Activated CD4-positive, alpha-beta T cell treated with anti-CD3 and anti-CD28 coated beads for 48 hours (primary cell): ENCODE measurements at regions not wholly inside any gene's neighbourhood (a gene's known extent, or its start where the extent isn't known, plus 50 kb on each side); places are given as distances from the start of the nearest gene placed in this dataset.
"Not testable (repeated sequence)": the region's sequence is repeated elsewhere in the genome, so short reads cannot be mapped to it uniquely, and the experiment has no call there.

ENCODE experiments used
- DNase-seq: peaks from one replicate; pipeline ENCODE4 v3.0.0-alpha.2; 2020

GRCh38 chr1:57530911-57531260 lies 107.0 kb upstream of the DAB1 start:
- DNase-seq = not testable (repeated sequence)

DNA sequence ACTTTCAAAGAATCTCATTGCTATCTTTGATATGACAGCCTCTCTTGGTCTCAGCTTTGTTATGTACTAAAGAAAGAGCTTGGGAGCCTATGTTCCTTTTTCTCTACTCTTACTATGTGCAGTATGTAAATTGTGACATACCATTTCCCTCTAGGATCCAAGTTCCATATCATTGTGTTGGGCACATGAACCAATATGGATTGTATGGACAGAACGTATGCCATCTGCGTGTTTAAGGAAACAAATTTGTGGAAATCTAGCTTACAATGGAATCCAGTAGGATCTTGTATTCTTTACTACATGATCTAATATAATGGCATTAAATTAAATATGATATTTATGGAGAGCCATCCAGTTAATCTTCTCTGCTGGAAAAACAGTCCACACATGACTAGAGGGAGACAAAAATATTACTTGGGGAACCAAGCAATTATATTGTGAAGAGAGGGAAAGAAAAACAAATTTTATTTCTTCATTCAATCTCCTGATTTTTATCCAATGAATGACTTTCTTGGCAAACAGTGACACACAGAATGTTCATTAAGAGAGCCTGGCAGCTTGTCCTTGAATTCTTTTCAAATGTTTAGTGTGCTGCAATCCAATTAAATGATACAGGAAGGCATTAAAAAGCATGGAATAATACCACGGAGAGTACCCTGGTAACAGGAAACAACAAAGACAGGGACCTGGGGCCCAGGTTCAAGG lies 106.5 kb upstream of the DAB1 start:
- no peak for DNase-seq

DNA sequence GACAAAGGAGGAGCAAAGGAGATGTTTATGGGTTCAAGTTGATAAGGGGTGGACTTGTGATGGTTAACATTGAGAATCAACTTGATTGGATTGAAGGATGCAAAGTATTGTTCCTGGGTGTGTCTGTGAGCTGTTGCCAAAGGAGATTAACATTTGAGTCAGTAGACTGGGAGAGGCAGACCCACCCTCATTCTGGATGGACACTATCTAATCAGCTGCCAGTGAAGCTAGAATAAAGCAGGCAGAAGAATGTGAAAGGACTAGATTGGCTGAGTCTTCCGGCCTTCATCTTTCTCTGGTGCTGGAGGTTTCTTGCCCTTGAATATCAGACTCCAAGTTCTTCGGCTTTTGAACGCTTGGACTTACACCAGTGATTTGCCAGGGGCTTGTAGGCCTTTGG lies 98.7 kb upstream of the DAB1 start:
- no peak for DNase-seq

DNA sequence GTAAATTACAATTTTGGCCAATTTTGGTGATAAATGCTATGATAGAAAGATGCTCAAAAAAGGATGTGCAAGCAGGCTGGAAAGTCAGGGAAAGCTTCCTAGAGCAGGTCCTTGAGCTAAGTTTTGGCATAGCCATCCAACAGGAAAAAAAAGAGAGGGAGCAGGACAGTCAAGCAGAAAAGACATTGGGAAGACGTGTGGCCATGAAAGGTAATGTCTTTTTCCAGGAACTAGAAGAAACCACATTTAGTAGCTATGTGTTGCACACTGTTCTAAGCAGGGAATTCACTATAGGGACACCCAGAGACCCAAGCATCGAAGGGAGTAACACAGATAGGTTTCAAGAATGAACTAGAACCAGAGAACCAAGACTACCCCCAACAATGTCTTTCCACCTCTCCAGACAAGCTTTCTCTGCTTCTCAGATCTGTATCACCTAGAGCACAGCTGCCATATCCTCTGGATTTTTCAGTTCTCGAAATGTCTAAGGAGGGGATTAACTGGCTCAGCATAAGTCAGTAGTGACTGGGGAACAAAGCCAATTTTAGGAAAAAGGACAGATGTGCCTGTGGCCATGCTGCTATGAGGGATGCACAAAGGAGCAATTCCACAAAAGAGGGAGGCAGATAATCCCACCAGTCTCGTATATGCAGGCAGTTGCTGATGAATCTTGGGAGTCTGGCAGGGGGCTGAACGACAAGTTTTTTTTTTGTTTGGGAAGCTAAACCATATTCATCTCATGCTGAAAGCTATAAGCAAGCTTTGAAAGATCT lies 97.1 kb upstream of the DAB1 start:
- DNase-seq = no peak

DNA sequence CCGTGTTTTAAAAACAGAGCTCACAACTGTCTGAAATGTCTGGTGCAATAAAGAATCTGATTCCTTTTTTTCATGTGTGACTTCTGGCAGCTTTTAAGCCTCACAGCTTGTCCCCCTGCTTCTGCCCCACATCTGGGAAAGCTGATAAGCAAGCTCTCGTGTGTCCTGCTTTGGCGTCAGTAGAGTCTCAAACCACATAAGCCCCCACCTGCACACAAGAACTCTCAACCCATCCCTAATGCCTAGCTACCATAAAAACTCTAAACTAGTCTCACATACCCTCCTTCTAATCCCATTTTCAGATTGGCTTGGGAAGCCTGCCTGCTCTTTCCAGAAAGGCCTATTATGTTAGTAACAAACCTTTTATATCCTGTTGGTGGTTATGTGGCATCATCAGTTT lies 94.6 kb upstream of the DAB1 start:
- DNase-seq = no peak

DNA sequence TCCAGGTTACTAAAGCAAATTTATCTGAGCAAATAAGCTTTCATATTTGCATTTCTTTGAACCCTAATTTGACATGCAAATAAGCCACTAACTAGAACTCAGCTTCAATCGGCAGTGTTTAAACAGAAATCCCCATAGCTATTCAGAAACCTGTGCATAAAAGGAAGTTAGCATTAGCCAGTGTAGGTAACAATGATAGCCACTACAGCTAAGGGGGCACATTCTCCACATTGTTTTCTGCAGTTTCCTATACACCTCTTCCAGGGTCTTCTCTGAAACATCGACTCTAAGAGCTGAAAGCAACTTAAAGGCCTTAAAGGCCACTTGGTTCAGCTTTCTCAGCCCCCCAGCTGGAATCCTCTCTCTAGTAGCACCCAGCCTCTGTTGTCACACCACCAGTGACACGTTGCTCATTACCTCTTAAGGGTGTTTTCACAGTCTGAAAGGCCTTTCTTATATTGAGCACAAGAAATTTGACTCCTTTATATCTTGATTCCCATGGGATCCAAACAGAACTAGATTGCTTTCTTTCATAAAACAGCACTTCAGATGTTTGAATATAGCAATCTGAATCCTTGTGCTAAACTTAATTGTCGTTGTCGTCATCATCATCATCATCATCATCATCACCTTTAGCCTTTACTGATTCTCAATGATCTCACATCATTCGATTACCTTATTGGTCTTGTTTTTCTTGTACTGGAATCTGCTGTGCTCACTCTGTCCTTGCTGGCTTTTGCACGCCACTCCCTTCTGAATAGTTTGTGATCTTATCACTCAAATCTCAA lies 93.9 kb upstream of the DAB1 start:
- DNase-seq = no peak

- DNase-seq = no peak
These were observed 88.5 kb upstream of the DAB1 start for GRCh38 chr1:57512386-57512785.

DNA sequence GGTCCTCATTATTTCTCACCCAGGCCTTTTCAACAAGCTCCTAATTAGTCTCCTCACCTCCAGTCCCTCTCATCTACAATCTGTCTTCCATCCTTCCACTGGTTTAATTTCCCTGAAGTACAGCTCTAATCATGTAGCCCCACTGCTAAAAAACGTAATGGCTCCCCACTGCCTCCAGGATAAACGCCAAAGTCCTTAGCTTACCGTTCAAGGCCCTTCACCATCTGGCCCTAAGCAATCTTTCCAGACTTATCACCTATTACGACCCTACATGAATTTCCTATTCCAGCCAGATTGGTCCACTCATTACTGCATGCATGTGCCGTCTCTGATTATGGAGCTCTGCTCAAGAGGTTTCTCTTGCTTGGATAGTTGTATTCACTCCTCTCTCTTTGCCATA lies 83.1 kb upstream of the DAB1 start:
- no peak for DNase-seq

DNA sequence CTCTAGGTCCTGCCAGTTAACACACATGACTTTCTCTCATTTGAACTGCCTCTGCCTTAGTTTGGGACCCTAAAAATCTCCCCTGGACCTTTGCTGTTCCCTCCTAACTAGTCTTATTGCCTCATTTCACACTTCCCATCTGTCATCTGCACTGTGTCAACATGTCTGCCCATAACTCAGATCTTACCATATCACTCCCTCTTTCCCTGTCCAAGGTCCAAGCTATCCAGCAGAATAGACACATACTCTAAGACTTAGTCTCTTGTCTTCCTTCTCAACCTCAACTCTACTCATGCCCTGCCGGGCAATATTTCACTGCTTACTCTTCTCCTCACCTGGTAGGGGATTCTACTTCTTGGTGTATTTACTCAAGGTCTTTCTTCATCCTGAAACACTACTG lies 79.5 kb upstream of the DAB1 start:
- no peak for DNase-seq

GRCh38 chr1:57500136-57500830 lies 76.4 kb upstream of the DAB1 start:
- no peak for DNase-seq

- no peak for DNase-seq
These were observed 70.7 kb upstream of the DAB1 start for GRCh38 chr1:57494530-57495079.

DNA sequence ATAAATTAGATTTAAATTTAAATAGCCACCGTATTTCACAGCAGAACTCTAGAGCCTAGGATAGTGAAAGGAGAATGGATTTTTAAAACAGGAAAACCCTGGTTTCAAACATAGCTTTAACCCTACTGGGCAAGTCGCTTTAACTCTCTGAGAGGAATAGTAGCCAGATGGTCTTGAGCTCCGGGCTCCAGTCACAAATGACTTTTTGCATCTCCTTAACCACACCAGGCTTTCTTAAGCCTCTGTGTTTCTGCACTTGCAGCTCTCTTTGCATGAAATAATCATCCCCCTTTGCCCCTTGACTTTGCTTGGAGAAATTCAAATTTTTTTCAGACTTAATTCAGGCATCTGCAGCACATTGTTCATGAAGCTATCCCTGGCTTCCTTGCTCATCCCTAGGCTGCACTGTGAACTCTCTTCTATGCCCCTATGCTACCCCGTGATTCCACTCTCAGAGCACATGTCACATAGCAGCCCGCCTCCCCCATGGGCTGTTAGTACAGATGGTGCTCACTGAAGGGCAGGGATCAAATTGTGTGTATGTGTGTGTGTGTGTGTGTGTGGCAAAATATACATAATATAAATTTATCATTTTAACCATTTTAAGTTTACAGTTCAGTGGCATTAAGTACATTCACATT lies 68.8 kb upstream of the DAB1 start:
- DNase-seq = no peak

DNA sequence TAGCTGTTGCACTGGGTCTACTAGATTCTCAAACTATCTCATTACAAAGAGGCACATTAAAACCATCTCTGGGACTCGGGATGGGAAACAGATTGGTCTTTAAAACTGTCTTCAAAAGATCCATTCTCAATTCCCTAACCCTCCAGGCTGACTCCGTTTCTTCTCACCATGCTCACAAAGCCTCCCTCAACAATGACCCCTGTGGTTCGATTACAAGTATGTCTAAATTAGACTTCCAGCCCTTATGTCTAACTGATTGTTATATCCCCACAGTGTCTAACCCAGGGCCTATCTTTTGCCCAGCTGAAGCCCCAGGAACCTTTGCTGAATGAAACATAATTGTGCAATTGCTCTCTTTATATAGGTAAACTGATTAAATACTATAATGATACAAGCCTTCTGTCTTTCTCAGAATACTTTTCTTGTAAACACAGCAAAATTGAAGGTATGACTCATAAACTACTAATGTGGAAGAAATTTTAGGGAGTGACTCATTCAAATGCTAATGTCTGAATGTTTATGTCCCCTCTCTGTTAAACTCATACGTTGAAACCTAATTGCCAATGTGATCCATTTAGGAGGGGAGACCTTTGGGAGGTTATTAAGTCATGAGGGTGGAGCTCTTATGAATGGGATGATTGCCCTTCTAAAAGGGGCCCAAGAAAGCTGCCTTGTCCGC lies 65.6 kb upstream of the DAB1 start:
- no peak for DNase-seq

DNA sequence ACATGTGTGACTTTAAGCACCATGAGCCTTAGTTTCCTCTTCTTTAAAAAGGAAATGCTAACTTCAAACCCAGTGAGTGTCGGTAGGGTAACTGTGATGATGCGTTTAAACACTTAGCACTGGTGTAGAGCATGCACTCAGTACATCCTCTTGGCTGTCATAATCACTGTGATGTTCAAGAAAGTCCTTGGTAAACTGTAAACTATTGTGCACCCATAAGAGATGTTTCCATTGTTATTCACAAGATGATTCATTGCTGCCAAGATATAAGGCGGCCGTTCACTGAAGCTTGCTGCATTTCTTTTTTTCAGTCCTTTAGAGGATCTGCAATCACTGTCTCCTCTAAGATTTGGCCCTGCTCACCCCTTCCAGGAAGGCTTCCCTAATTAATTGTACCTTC lies 61.8 kb upstream of the DAB1 start:
- no peak for DNase-seq

- no peak for DNase-seq
These were observed 60.1 kb upstream of the DAB1 start for GRCh38 chr1:57483954-57484353.

GRCh38 chr1:57479471-57479870 lies 55.6 kb upstream of the DAB1 start:
- DNase-seq = no peak

GRCh38 chr1:57475366-57475765 lies 51.5 kb upstream of the DAB1 start:
- no peak for DNase-seq

DNA sequence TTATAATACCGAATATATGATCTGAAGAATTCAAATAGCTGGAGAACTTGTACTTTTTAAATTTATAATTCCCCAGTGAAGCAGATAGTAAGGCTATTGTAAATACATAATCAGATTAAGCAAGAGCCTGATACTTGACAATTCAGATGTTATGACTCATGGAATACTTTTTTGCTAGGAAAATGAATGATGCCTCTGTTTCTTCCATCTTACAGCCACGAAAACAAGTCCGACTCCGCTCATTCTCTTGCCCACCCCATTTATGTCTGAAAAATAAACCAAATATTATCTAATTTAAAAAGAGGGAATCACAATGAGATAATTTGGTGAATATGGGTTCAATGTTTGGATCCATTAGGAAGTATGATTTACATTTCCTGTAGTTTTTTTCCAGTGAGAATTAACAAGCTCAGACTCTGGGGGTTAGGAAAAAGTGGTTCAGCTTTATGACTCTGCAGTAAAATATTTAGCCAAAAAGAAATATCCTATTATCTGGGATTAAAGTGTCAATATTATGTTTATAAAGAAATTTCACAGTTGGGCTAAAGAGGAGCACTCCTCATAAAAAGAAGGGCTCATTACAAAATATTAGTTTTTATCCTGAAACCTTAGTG lies 50.4 kb upstream of the DAB1 start:
- DNase-seq = no peak
